ENCODE measurements at regions not wholly inside any gene's neighbourhood (a gene's known extent, or its start where the extent isn't known, plus 50 kb on each side); places are given as distances from the start of the nearest gene placed in this dataset.

GRCh38 chr11:110371084-110371483 is 58.7 kb upstream of the FDX1 start:
- no peak overlapping the region for H2AFZ ChIP-seq
- no peak for DNase-seq
- no peaks in the 10 kb centered on the region; the same call in 1 of the 2 replicates for H3F3A ChIP-seq (ENCODE audit: insufficient read depth, low read depth)
- no peaks in the 10 kb centered on the region for H3K9me3 ChIP-seq (ENCODE audit: insufficient read depth, low read depth)
- no peaks in the 10 kb centered on the region for H3K27me3 ChIP-seq (ENCODE audit: insufficient read depth, low read depth)
- H3K4me3 ChIP-seq = no peak overlapping the region
- intact Hi-C loops (cut with micrococcal nuclease; ENCODE audit: unreplicated experiment) = no loop called here
- no peak overlapping the region for H3K27ac ChIP-seq
- no peaks in the 10 kb centered on the region for H3K79me2 ChIP-seq (ENCODE audit: low read depth)
- H3K9me2 ChIP-seq (ENCODE audit: insufficient read depth) = no peaks in the 10 kb centered on the region
- no TSS peak for BruUV-seq (replicated peaks)
- TF ChIP-seq EZH2 (IDR thresholded peaks at IDR 0.05; ENCODE audit: low read depth) (no peak), CTCF (conservative IDR thresholded peaks at IDR 0.05) (no peak)
- no peaks in the 10 kb centered on the region for H4K20me1 ChIP-seq (ENCODE audit: insufficient read depth)
- ChIA-PET POLR2A (ENCODE audit: unreplicated experiment) (no interaction called here), CTCF (no interaction called here)
- H3K36me3 ChIP-seq (ENCODE audit: low read depth) = no peaks in the 10 kb centered on the region
- H3K4me2 ChIP-seq = no peak overlapping the region
- H3K4me1 ChIP-seq (replicated peaks; ENCODE audit: insufficient read depth) = peaks cover 11% of the 10 kb centered on the region

GRCh38 chr11:110373051-110373702 is 56.6 kb upstream of the FDX1 start:
- H3K9me3 ChIP-seq (ENCODE audit: insufficient read depth, low read depth) = no peaks in the 10 kb centered on the region
- TF ChIP-seq CTCF (conservative IDR thresholded peaks at IDR 0.05) (no peak), EZH2 (IDR thresholded peaks at IDR 0.05; ENCODE audit: low read depth) (no peak)
- no peaks in the 10 kb centered on the region for H3K36me3 ChIP-seq (ENCODE audit: low read depth)
- peaks cover 10% of the 10 kb centered on the region; the same call in 1 of the 2 replicates for H3K4me1 ChIP-seq (replicated peaks; ENCODE audit: insufficient read depth)
- CTCF ChIA-PET = no interaction called here
- H2AFZ ChIP-seq = no peak overlapping the region
- no peaks in the 10 kb centered on the region for H3F3A ChIP-seq (ENCODE audit: insufficient read depth, low read depth)
- H3K27me3 ChIP-seq (ENCODE audit: insufficient read depth, low read depth) = no peaks in the 10 kb centered on the region
- H3K27ac ChIP-seq = no peak overlapping the region
- H3K4me3 ChIP-seq = no peak overlapping the region
- no peak for DNase-seq
- intact Hi-C loops (cut with micrococcal nuclease; ENCODE audit: unreplicated experiment) = no loop called here
- no peaks in the 10 kb centered on the region for H3K79me2 ChIP-seq (ENCODE audit: low read depth)
- no peaks in the 10 kb centered on the region for H3K9me2 ChIP-seq (ENCODE audit: insufficient read depth)
- POLR2A ChIA-PET (ENCODE audit: unreplicated experiment) = no interaction called here
- BruUV-seq (replicated peaks) = no TSS peak
- no peaks in the 10 kb centered on the region for H4K20me1 ChIP-seq (ENCODE audit: insufficient read depth)
- no peak overlapping the region for H3K4me2 ChIP-seq

GRCh38 chr11:110374921-110375320 is 54.8 kb upstream of the FDX1 start:
- no peaks in the 10 kb centered on the region for H3K9me2 ChIP-seq (ENCODE audit: insufficient read depth)
- no peaks in the 10 kb centered on the region for H4K20me1 ChIP-seq (ENCODE audit: insufficient read depth)
- intact Hi-C loops (cut with micrococcal nuclease; ENCODE audit: unreplicated experiment) = no loop called here
- H3K79me2 ChIP-seq (ENCODE audit: low read depth) = no peaks in the 10 kb centered on the region
- TF ChIP-seq CTCF (conservative IDR thresholded peaks at IDR 0.05) (no peak), EZH2 (IDR thresholded peaks at IDR 0.05; ENCODE audit: low read depth) (no peak)
- no TSS peak for BruUV-seq (replicated peaks)
- H3K9me3 ChIP-seq (ENCODE audit: insufficient read depth, low read depth) = no peaks in the 10 kb centered on the region
- H3F3A ChIP-seq (ENCODE audit: insufficient read depth, low read depth) = no peaks in the 10 kb centered on the region
- no peak overlapping the region for H3K4me2 ChIP-seq
- ChIA-PET POLR2A (ENCODE audit: unreplicated experiment) (no interaction called here), CTCF (no interaction called here)
- no peak for DNase-seq
- no peak overlapping the region for H3K4me3 ChIP-seq
- no peak overlapping the region for H3K27ac ChIP-seq
- no peak overlapping the region for H2AFZ ChIP-seq
- no peaks in the 10 kb centered on the region for H3K27me3 ChIP-seq (ENCODE audit: insufficient read depth, low read depth)
- peaks cover 22% of the 10 kb centered on the region for H3K4me1 ChIP-seq (replicated peaks; ENCODE audit: insufficient read depth)
- no peaks in the 10 kb centered on the region for H3K36me3 ChIP-seq (ENCODE audit: low read depth)

Measured in PC-9 (cell line).